ENCODE measurements at regions not wholly inside any gene's neighbourhood (a gene's known extent, or its start where the extent isn't known, plus 50 kb on each side); places are given as distances from the start of the nearest gene placed in this dataset.

DNA sequence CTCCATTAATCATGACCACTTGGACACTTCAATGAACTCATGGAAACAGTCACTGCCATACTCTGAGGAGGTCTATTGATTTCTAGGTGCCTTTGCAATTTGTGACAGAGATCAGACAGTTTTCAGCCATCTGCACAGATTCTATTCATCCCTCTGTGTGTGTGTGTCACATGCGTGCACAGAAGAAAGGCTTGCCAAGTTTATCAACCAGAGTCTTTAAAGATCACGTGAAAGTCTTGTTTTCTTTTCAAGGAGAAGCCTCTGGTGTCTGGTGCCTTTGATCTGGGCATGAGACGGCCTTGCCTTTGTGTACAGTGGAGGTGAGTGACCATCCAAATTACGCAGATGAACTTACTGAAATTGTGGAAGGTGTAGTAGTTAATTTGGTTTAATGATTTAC, 164.2 kb downstream of the VAPA start:
- POLR2A ChIA-PET (ENCODE audit: unreplicated experiment): no interaction called here
- no peaks in the 10 kb centered on the region; the same call in 1 of the 2 replicates for H3K27me3 ChIP-seq (ENCODE audit: control insufficient read depth, insufficient read depth, low read length)

More for the DNA sequence above, 164.2 kb downstream of the VAPA start:
- DNase-seq (no peak), ATAC-seq (ENCODE audit: low read depth) (no peak)
- no peak overlapping the region for H2BK5ac ChIP-seq (ENCODE audit: low read depth, low read length, poor library complexity, severe bottlenecking)
- H4K5ac ChIP-seq (ENCODE audit: low read depth, low read length): no peak overlapping the region
- H2BK15ac ChIP-seq (ENCODE audit: low read depth, low read length): no peak overlapping the region; the same call in 2 of the 3 replicates
- H2AK9ac ChIP-seq (replicated peaks; ENCODE audit: low read depth, low read length, poor library complexity): no peak overlapping the region
- no peak overlapping the region for H2AK5ac ChIP-seq (ENCODE audit: low read depth, low read length)
- CTCF ChIA-PET: no interaction called here
- dilution Hi-C loops (cut with HindIII; ENCODE audit: low sequenced_read_pairs, unreplicated experiment): no loop called here
- no peak overlapping the region for H2AFZ ChIP-seq (replicated peaks; ENCODE audit: low read length, poor library complexity)
- WGBS, 2 experiments (ENCODE audit: extremely low coverage in 2 of 2, insufficient read length in 1 of 2): 65% methylated on average over 3 of the region's 4 CpGs; no CpG with 5 or more reads in 1 of the 2 experiments
- H3K36me3 ChIP-seq (ENCODE audit: control insufficient read depth, insufficient read depth, low read length): no peaks in the 10 kb centered on the region
- H3K14ac ChIP-seq (replicated peaks; ENCODE audit: low read depth, low read length): no peak overlapping the region
- H3K18ac ChIP-seq (ENCODE audit: low read depth, low read length): no peak overlapping the region
- no peak overlapping the region for H3K4ac ChIP-seq (ENCODE audit: low read depth, low read length)
- no peak overlapping the region for H3K9ac ChIP-seq (ENCODE audit: low read depth, low read length)
- H2BK120ac ChIP-seq (ENCODE audit: low read depth, low read length): no peak overlapping the region
- H4K20me1 ChIP-seq (ENCODE audit: insufficient read depth, low read length): no peaks in the 10 kb centered on the region
- no peak overlapping the region for H3K27ac ChIP-seq (ENCODE audit: insufficient read depth, low read length)
- intact Hi-C loops (cut with micrococcal nuclease): loop anchor here (10.0 kb wide), 2 partner anchors 157 to 297 kb away; no protein-coding TSS in a partner anchor
- no peaks in the 10 kb centered on the region for H3K79me1 ChIP-seq (ENCODE audit: low read depth in 1 of 2, low read length in 2 of 2)
- H3K9me3 ChIP-seq (ENCODE audit: control insufficient read depth, insufficient read depth, low read length): peaks cover 7% of the 10 kb centered on the region
- H3K4me3 ChIP-seq (ENCODE audit: insufficient read depth, low read depth, low read length): no peak overlapping the region
- H3K4me2 ChIP-seq (ENCODE audit: low read depth, low read length): no peak overlapping the region
- TF ChIP-seq SMC3 (IDR thresholded peaks at IDR 0.05; ENCODE audit: low read depth, low read length) (no peak), USF2 (IDR thresholded peaks at IDR 0.05; ENCODE audit: low read depth, low read length) (no peak), RFX5 (IDR thresholded peaks at IDR 0.05; ENCODE audit: low read depth, low read length) (no peak), CEBPB (IDR thresholded peaks at IDR 0.05; ENCODE audit: low read depth, low read length) (no peak), POLR2A (IDR thresholded peaks at IDR 0.05; ENCODE audit: low read depth, low read length) (no peak), FOS (IDR thresholded peaks at IDR 0.05; ENCODE audit: low read depth, low read length) (no peak), RCOR1 (IDR thresholded peaks at IDR 0.05; ENCODE audit: insufficient replicate concordance, low read length) (no peak), RAD21 (IDR thresholded peaks at IDR 0.05; ENCODE audit: low read length) (no peak), NFE2L2 (IDR thresholded peaks at IDR 0.05; ENCODE audit: low read depth, low read length) (no peak), CTCF (conservative IDR thresholded peaks at IDR 0.05; ENCODE audit: low read depth, low read length) (no peak), MXI1 (IDR thresholded peaks at IDR 0.05; ENCODE audit: borderline replicate concordance, low read depth, low read length) (no peak), ELK1 (IDR thresholded peaks at IDR 0.05; ENCODE audit: borderline replicate concordance, low read depth, low read length) (no peak), MAFK (IDR thresholded peaks at IDR 0.05; ENCODE audit: low read depth, low read length) (no peak), BHLHE40 (IDR thresholded peaks at IDR 0.05; ENCODE audit: low read depth, low read length) (no peak), CHD1 (IDR thresholded peaks at IDR 0.05; ENCODE audit: low read depth, low read length) (no peak), MAZ (IDR thresholded peaks at IDR 0.05; ENCODE audit: borderline replicate concordance, low read depth, low read length) (no peak)
- H3K4me1 ChIP-seq (ENCODE audit: control insufficient read depth, insufficient read depth, low read length): peaks cover 4% of the 10 kb centered on the region; the same call in 1 of the 2 replicates
- no peak overlapping the region for H4K91ac ChIP-seq (ENCODE audit: insufficient read depth, low read depth, low read length)
- H3K56ac ChIP-seq (ENCODE audit: extremely low read depth, insufficient read depth, low read length): no peak overlapping the region
- H3K23ac ChIP-seq (ENCODE audit: low read depth, low read length): no peak overlapping the region
- no peak overlapping the region for H2BK20ac ChIP-seq (ENCODE audit: low read depth, low read length)
- no TSS peak for BruUV-seq (replicated peaks)
- H4K8ac ChIP-seq (ENCODE audit: low read depth in 2 of 2, low read length in 2 of 2): no peak overlapping the region
- in situ Hi-C loops (cut with MboI; ENCODE audit: low sequenced_read_pairs): no loop called here
- no peaks in the 10 kb centered on the region for H3K9me1 ChIP-seq (ENCODE audit: insufficient read depth, low read length)

Data from IMR-90 (cell line).